Aorta (tissue), 5 donors: ENCODE measurements at regions not wholly inside any gene's neighbourhood (a gene's known extent, or its start where the extent isn't known, plus 50 kb on each side); places are given as distances from the start of the nearest gene placed in this dataset.
"Not testable (repeated sequence)": the region's sequence is repeated elsewhere in the genome, so short reads cannot be mapped to it uniquely, and the experiment has no call there.

ENCODE experiments used
- ATAC-seq: fragments of 200-7000 bp; cut with Tn5 transposase; one replicate; pipeline ENCODE4 v1.9.1; 2022; ENCODE audit warnings: moderate library complexity; ENCODE audit not compliant: low FRiP score
- DNase-seq, 2 donors: peaks; one replicate each; pipeline ENCODE4 v3.0.0-alpha.2; 2020
- H3K27ac ChIP-seq, 2 donors: one replicate each; pipeline ENCODE4 v1.5.1; 2013; ENCODE audit warnings: low read length in 2 of 2, mild to moderate bottlenecking in 2 of 2, moderate library complexity in 2 of 2, control low read depth in 1 of 2, inconsistent platforms in 1 of 2, low read depth in 1 of 2
- H3K27me3 ChIP-seq, 2 donors: one replicate each; pipeline ENCODE4 v1.6.1; 2013; ENCODE audit warnings: control low read depth in 1 of 2, low read length in 1 of 2, mild to moderate bottlenecking in 1 of 2, moderate library complexity in 1 of 2; ENCODE audit not compliant: insufficient read depth in 2 of 2, control insufficient read depth in 1 of 2
- H3K36me3 ChIP-seq, 2 donors: one replicate each; pipeline ENCODE4 v1.6.1; 2013; ENCODE audit warnings: control low read depth in 1 of 2, low read length in 1 of 2, mild to moderate bottlenecking in 1 of 2; ENCODE audit not compliant: insufficient read depth in 2 of 2, control insufficient read depth in 1 of 2
- H3K4me1 ChIP-seq, 2 donors: one replicate each; pipeline ENCODE4 v1.6.1; 2013; ENCODE audit warnings: low read length in 2 of 2, control low read depth in 1 of 2, mild to moderate bottlenecking in 1 of 2, moderate library complexity in 1 of 2; ENCODE audit not compliant: insufficient read depth in 2 of 2, control insufficient read depth in 1 of 2
- H3K4me3 ChIP-seq, 2 donors: one replicate each; pipeline ENCODE4 v1.5.1; 2013; ENCODE audit warnings: low read length in 2 of 2, control low read depth in 1 of 2, mild to moderate bottlenecking in 1 of 2
- H3K9me3 ChIP-seq: one replicate; pipeline ENCODE4 v1.6.1; 2013; ENCODE audit warnings: mild to moderate bottlenecking, low read length; ENCODE audit not compliant: control insufficient read depth
- WGBS, 2 donors: extraction: QIAGEN DNeasy Blood & Tissue Kit; methylation state at CpG; one replicate each; pipeline ENCODE4 v1.1.7; 2013; 5-methylcytosine and 5-hydroxymethylcytosine counted together
- intact Hi-C, 2 donors: fragments of 100-400 bp; cut with DNase I; formaldehyde crosslinking; loops; one replicate each; pipeline versions ENCODE4 v1.14.2 to v1.15.0; 2022
- donor health status: healthy with polysubstance abuse.
- donor health status: Bipolar disorder and iron deficiency.
- donor health status: DM: no; HTN: no; CAD: no.
- donor health status: DM: no; HTN: no; CAD: no.
- donor health status: DM: yes; HTN: yes; CAD: no.

GRCh38 chr17:33922971-33923370 lies 332.1 kb upstream of the CCL2 start:
- ATAC-seq, result no peak
- intact Hi-C loops, result no loop called here
- Histone ChIP-seq H3K4me1 (no peaks in the 10 kb centered on the region), H3K27me3 (no peaks in the 10 kb centered on the region), H3K9me3 (peaks cover 2% of the 10 kb centered on the region), H3K4me3 (no peak overlapping the region), H3K27ac (no peak overlapping the region), H3K36me3 (no peaks in the 10 kb centered on the region)
- 31 to 34% methylated on average over 4 of the region's 4 CpGs for WGBS, 2 donors
- no peak for DNase-seq

- no peaks in the 10 kb centered on the region for H3K27me3 ChIP-seq
- WGBS, 2 donors, result 70 to 75% methylated on average over 5 of the region's 5 CpGs
- DNase-seq, result no peak
- no peak for ATAC-seq
- no peak overlapping the region for H3K27ac ChIP-seq
- no peak overlapping the region for H3K4me3 ChIP-seq
- peaks cover 2% of the 10 kb centered on the region for H3K9me3 ChIP-seq
- no peaks in the 10 kb centered on the region for H3K4me1 ChIP-seq
- no peaks in the 10 kb centered on the region for H3K36me3 ChIP-seq
- intact Hi-C loops, result no loop called here
Measured at GRCh38 chr17:33924104-33924503, 331.0 kb upstream of the CCL2 start.

GRCh38 chr17:33925649-33926048 lies 329.4 kb upstream of the CCL2 start:
- ATAC-seq (no peak), DNase-seq (no peak)
- intact Hi-C loops, result no loop called here
- no peak overlapping the region for H3K27ac ChIP-seq
- 78 to 81% methylated on average over 2 of the region's 2 CpGs for WGBS, 2 donors
- no peaks in the 10 kb centered on the region for H3K36me3 ChIP-seq
- H3K9me3 ChIP-seq, result peaks cover 2% of the 10 kb centered on the region
- H3K4me3 ChIP-seq, result no peak overlapping the region
- H3K4me1 ChIP-seq, result no peaks in the 10 kb centered on the region
- H3K27me3 ChIP-seq, result no peaks in the 10 kb centered on the region

- no peaks in the 10 kb centered on the region for H3K4me1 ChIP-seq
- intact Hi-C loops, result no loop called here
- no peak overlapping the region for H3K27ac ChIP-seq
- no peaks in the 10 kb centered on the region for H3K9me3 ChIP-seq
- no peak overlapping the region for H3K4me3 ChIP-seq
- DNase-seq, result no peak
- WGBS, 2 donors, result 30 to 45% methylated on average over 3 of the region's 3 CpGs
- ATAC-seq, result no peak
- no peaks in the 10 kb centered on the region for H3K36me3 ChIP-seq
- H3K27me3 ChIP-seq, result no peaks in the 10 kb centered on the region
Measured at GRCh38 chr17:33927732-33928133, 327.4 kb upstream of the CCL2 start.

GRCh38 chr17:33929181-33929724 lies 325.8 kb upstream of the CCL2 start:
- 20 to 24% methylated on average over 9 of the region's 9 CpGs for WGBS, 2 donors
- H3K36me3 ChIP-seq, result no peaks in the 10 kb centered on the region
- no peak overlapping the region for H3K4me3 ChIP-seq
- H3K9me3 ChIP-seq, result no peaks in the 10 kb centered on the region
- no peaks in the 10 kb centered on the region for H3K4me1 ChIP-seq
- ATAC-seq, result no peak
- intact Hi-C loops, result no loop called here
- no peak overlapping the region for H3K27ac ChIP-seq
- no peaks in the 10 kb centered on the region for H3K27me3 ChIP-seq
- DNase-seq, result no peak

- H3K4me1 ChIP-seq, H3K27ac ChIP-seq, H3K27me3 ChIP-seq, H3K9me3 ChIP-seq, DNase-seq, H3K4me3 ChIP-seq, ATAC-seq, H3K36me3 ChIP-seq, intact Hi-C loops: not testable (repeated sequence)
- 81 to 84% methylated on average over 19 of the region's 19 CpGs for WGBS, 2 donors
Measured at GRCh38 chr17:33931148-33931814, 323.8 kb upstream of the CCL2 start.

GRCh38 chr17:33932996-33933395 lies 322.1 kb upstream of the CCL2 start:
- Histone ChIP-seq H3K9me3 (peaks cover 2% of the 10 kb centered on the region), H3K4me1 (no peaks in the 10 kb centered on the region), H3K4me3 (no peak overlapping the region), H3K36me3 (no peaks in the 10 kb centered on the region), H3K27ac (no peak overlapping the region), H3K27me3 (no peaks in the 10 kb centered on the region)
- ATAC-seq (no peak), DNase-seq (no peak)
- intact Hi-C loops, result no loop called here
- WGBS, 2 donors, result 64 to 71% methylated on average over 2 of the region's 2 CpGs

GRCh38 chr17:33933576-33933975 lies 321.5 kb upstream of the CCL2 start:
- WGBS, 2 donors, result 21 to 25% methylated on average over 5 of the region's 5 CpGs
- H3K4me3 ChIP-seq, result no peak overlapping the region
- no peak for ATAC-seq
- no peak for DNase-seq
- intact Hi-C loops, result no loop called here
- peaks cover 2% of the 10 kb centered on the region for H3K9me3 ChIP-seq
- no peak overlapping the region for H3K27ac ChIP-seq
- H3K36me3 ChIP-seq, result no peaks in the 10 kb centered on the region
- H3K4me1 ChIP-seq, result no peaks in the 10 kb centered on the region
- H3K27me3 ChIP-seq, result no peaks in the 10 kb centered on the region

GRCh38 chr17:33934696-33935095 lies 320.4 kb upstream of the CCL2 start:
- DNase-seq (no peak), ATAC-seq (no peak)
- Histone ChIP-seq H3K4me3 (no peak overlapping the region), H3K36me3 (no peaks in the 10 kb centered on the region), H3K4me1 (no peaks in the 10 kb centered on the region), H3K27me3 (no peaks in the 10 kb centered on the region), H3K9me3 (peaks cover 2% of the 10 kb centered on the region), H3K27ac (no peak overlapping the region)
- WGBS, 2 donors, result 75 to 85% methylated on average over 1 of the region's 1 CpG
- intact Hi-C loops, result no loop called here
